K562 (cell line): ENCODE measurements at regions not wholly inside any gene's neighbourhood (a gene's known extent, or its start where the extent isn't known, plus 50 kb on each side); places are given as distances from the start of the nearest gene placed in this dataset.

Source experiments
- ATAC-seq: fragments of 200-7000 bp; cut with Tn5 transposase; 3 replicates; pipeline ENCODE4 v1.9.1; 2020; ENCODE audit warnings: moderate library complexity
- BruUV-seq: library from RNA; stranded (reverse); fragments of 400-500 nt; replicated peaks from 2 replicates; lab custom pipeline; 2021; lab: Mats Ljungman, UMichigan
- CTCF ChIA-PET: fragments of 300-600 bp; formaldehyde crosslinking; extraction: SDS; loops from one replicate; lab custom pipeline; 2021; ENCODE audit warnings: low intra/inter-chr PET ratio; lab: Yijun Ruan, JAX
- POLR2A ChIA-PET: fragments of 300-600, 350-650 bp; sonication (Branson Sonifier 250); formaldehyde crosslinking; extraction: SDS; loops from one replicate; lab custom pipeline; 2021; ENCODE audit warnings: antibody characterized with exemption, inconsistent platforms; lab: Yijun Ruan, JAX
- DNase-seq, 4 experiments: peaks; one replicate each; pipeline versions ENCODE4 v3.0.0 to v3.0.0-alpha.2; 2011 to 2018; ENCODE audit warnings: low spot score in 3 of 4, mixed read lengths in 3 of 4; ENCODE audit errors: extremely low read depth in 1 of 4
- FAIRE-seq: peaks from 2 replicates; lab custom pipeline; 2011; peaks lifted over from hg19 to GRCh38; lab: Jason Lieb, UNC
- H2AFZ ChIP-seq: 2 replicates; pipeline ENCODE4 v1.6.0; 2011; ENCODE audit warnings: low read depth, low read length, control low read depth, inconsistent platforms
- H3K27ac ChIP-seq: fragments of 200-600 bp; 3 replicates; pipeline ENCODE4 v1.8.0; 2011; ENCODE audit warnings: low read depth, mild to moderate bottlenecking, control low read depth, inconsistent platforms, low read length, moderate library complexity, mixed read lengths; ENCODE audit errors: extremely low read depth
- H3K27me3 ChIP-seq, 2 experiments: fragments of 300-600 bp in 1 of 2; 2 replicates in 1 of 2; 3 replicates in 1 of 2; pipeline versions ENCODE4 v1.6.0 to v1.8.0; 2011; ENCODE audit warnings: inconsistent platforms in 2 of 2, low read length in 2 of 2, mild to moderate bottlenecking in 1 of 2, mixed read lengths in 1 of 2, moderate library complexity in 1 of 2; ENCODE audit not compliant: control insufficient read depth in 2 of 2, insufficient read depth in 2 of 2
- H3K36me3 ChIP-seq: fragments of 300-600 bp; 3 replicates; pipeline ENCODE4 v1.8.0; 2011; ENCODE audit warnings: mild to moderate bottlenecking, low read length, inconsistent platforms; ENCODE audit not compliant: control insufficient read depth, insufficient read depth
- H3K4me1 ChIP-seq, 2 experiments: fragments of 200-600 bp in 1 of 2; replicated peaks in 1 of 2; 2 replicates in 1 of 2; 3 replicates in 1 of 2; pipeline versions ENCODE4 v1.5.1 to v1.8.0; 2011; ENCODE audit warnings: inconsistent platforms in 2 of 2, low read length in 2 of 2, mild to moderate bottlenecking in 1 of 2, mixed read lengths in 1 of 2, moderate library complexity in 1 of 2; ENCODE audit not compliant: control insufficient read depth in 2 of 2, insufficient read depth in 2 of 2
- H3K4me2 ChIP-seq: 2 replicates; pipeline ENCODE4 v1.6.1; 2011; ENCODE audit warnings: low read length, control low read depth, inconsistent platforms, mixed read lengths; ENCODE audit not compliant: insufficient read depth
- H3K4me3 ChIP-seq: fragments of 200-600 bp; sonication (generic), shearing (Covaris generic); 2 replicates; pipeline ENCODE4 v1.5.1; 2016; ENCODE audit warnings: control low read depth, inconsistent platforms
- H3K79me2 ChIP-seq: fragments of 200-600 bp; 3 replicates; pipeline ENCODE4 v1.8.0; 2011; ENCODE audit warnings: low read length, inconsistent platforms; ENCODE audit not compliant: control insufficient read depth, insufficient read depth
- H3K9ac ChIP-seq, 2 experiments: 2 replicates each; pipeline versions ENCODE4 v1.6.0 to v1.6.1; 2011; ENCODE audit warnings: low read depth in 2 of 2, low read length in 2 of 2, control low read depth in 1 of 2, inconsistent platforms in 1 of 2, mild to moderate bottlenecking in 1 of 2, mixed read lengths in 1 of 2; ENCODE audit not compliant: insufficient read depth in 1 of 2
- H3K9me1 ChIP-seq: one replicate; pipeline ENCODE4 v1.6.0; 2011; ENCODE audit warnings: inconsistent platforms, mild to moderate bottlenecking, low read length, moderate library complexity; ENCODE audit not compliant: control insufficient read depth, insufficient read depth
- H3K9me3 ChIP-seq: replicated peaks from 2 replicates; pipeline ENCODE4 v1.5.1; 2011; ENCODE audit warnings: low read depth, low read length, inconsistent platforms; ENCODE audit not compliant: control insufficient read depth, insufficient read depth
- H4K20me1 ChIP-seq: replicated peaks from 2 replicates; pipeline ENCODE4 v1.6.1; 2011; ENCODE audit warnings: low read length, inconsistent platforms, mixed read lengths; ENCODE audit not compliant: control insufficient read depth, insufficient read depth
- ZNF316 ChIP-seq: fragments of 450-650 bp; IDR thresholded peaks from 2 replicates; pipeline ENCODE4 v1.6.1; 2016
- ZNF785 ChIP-seq: fragments of 250-450 bp; sonication (Bioruptor Pico); IDR thresholded peaks from 2 replicates; pipeline ENCODE4 v1.4.0; 2020; ENCODE audit warnings: mild to moderate bottlenecking
- WGBS: fragments of 100-300 bp; shearing (Covaris generic); methylation state at CpG from one replicate; pipeline ENCODE4 v1.1.6; 2016; ENCODE audit warnings: low coverage, mixed read lengths; ENCODE audit not compliant: insufficient coverage; ENCODE audit errors: missing lambda C conversion rate; 5-methylcytosine and 5-hydroxymethylcytosine counted together
- in situ Hi-C: fragments of 300-500 bp; cut with MboI; formaldehyde crosslinking; loops from 4 replicates; pipeline ENCODE4 v1.15.0; 2018; ENCODE audit warnings: inconsistent platforms, mixed read lengths
- intact Hi-C: fragments of 100-400 bp; cut with micrococcal nuclease; formaldehyde crosslinking; loops from 2 replicates; pipeline ENCODE4 v1.14.2; 2022
- TF ChIP-seq, protein P1 (sequence below): fragments of 450-650 bp; conservative IDR thresholded peaks from 2 replicates; pipeline ENCODE4 v1.6.1; 2016; ENCODE audit warnings: missing genetic modification characterization, low read depth, mild to moderate bottlenecking, control low read depth, missing compliant biosample characterization
- TF ChIP-seq, protein P2 (sequence below), 2 experiments: IDR thresholded peaks in 1 of 2; conservative IDR thresholded peaks in 1 of 2; 2 replicates each; pipeline ENCODE4 v1.6.1; 2016; ENCODE audit warnings: low read depth in 2 of 2, mild to moderate bottlenecking in 1 of 2, missing compliant biosample characterization in 1 of 2, missing genetic modification characterization in 1 of 2, moderate library complexity in 1 of 2

- TF ChIP-seq, protein P1, sequence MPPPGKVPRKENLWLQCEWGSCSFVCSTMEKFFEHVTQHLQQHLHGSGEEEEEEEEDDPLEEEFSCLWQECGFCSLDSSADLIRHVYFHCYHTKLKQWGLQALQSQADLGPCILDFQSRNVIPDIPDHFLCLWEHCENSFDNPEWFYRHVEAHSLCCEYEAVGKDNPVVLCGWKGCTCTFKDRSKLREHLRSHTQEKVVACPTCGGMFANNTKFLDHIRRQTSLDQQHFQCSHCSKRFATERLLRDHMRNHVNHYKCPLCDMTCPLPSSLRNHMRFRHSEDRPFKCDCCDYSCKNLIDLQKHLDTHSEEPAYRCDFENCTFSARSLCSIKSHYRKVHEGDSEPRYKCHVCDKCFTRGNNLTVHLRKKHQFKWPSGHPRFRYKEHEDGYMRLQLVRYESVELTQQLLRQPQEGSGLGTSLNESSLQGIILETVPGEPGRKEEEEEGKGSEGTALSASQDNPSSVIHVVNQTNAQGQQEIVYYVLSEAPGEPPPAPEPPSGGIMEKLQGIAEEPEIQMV (tag): no peak
These were observed 444.2 kb downstream of the PDGFC start (continued) for GRCh38 chr4:156527237-156527993.

- H3K4me1 ChIP-seq: no peaks in the 10 kb centered on the region
- H3K36me3 ChIP-seq: no peaks in the 10 kb centered on the region
- H2AFZ ChIP-seq: no peak overlapping the region
- no peak overlapping the region for H3K4me3 ChIP-seq
- no TSS peak for BruUV-seq
- H4K20me1 ChIP-seq: no peaks in the 10 kb centered on the region
- no peaks in the 10 kb centered on the region for H3K9me1 ChIP-seq
- no peaks in the 10 kb centered on the region for H3K9me3 ChIP-seq
- 0% methylated on average over 1 of the region's 1 CpG for WGBS
- in situ Hi-C loops (no loop called here), intact Hi-C loops (no loop called here)
- H3K27ac ChIP-seq: no peak overlapping the region
- ChIA-PET POLR2A (no interaction called here), CTCF (no interaction called here)
- ATAC-seq: no peak
- H3K27me3 ChIP-seq: no peaks in the 10 kb centered on the region
- H3K9ac ChIP-seq: no peak overlapping the region
- no peak for FAIRE-seq
- H3K4me2 ChIP-seq: no peak overlapping the region
- H3K79me2 ChIP-seq: no peaks in the 10 kb centered on the region
- DNase-seq: no peak
- no peak for TF ChIP-seq ZNF785
- TF ChIP-seq ZNF316: no peak
- TF ChIP-seq, protein P2, sequence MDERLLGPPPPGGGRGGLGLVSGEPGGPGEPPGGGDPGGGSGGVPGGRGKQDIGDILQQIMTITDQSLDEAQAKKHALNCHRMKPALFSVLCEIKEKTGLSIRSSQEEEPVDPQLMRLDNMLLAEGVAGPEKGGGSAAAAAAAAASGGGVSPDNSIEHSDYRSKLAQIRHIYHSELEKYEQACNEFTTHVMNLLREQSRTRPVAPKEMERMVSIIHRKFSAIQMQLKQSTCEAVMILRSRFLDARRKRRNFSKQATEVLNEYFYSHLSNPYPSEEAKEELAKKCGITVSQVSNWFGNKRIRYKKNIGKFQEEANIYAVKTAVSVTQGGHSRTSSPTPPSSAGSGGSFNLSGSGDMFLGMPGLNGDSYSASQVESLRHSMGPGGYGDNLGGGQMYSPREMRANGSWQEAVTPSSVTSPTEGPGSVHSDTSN (CRISPR knock-in tag; IDR thresholded peaks at IDR 0.05; ENCODE audit: low read depth): no peak
- TF ChIP-seq, protein P2 (tag; conservative IDR thresholded peaks at IDR 0.05; ENCODE audit: low read depth): no peak
These were observed 447.6 kb downstream of the PDGFC start for GRCh38 chr4:156523991-156524390.
